IPS-18a (cell line): ENCODE measurements at regions not wholly inside any gene's neighbourhood (a gene's known extent, or its start where the extent isn't known, plus 50 kb on each side); places are given as distances from the start of the nearest gene placed in this dataset.
"Not testable (repeated sequence)": the region's sequence is repeated elsewhere in the genome, so short reads cannot be mapped to it uniquely, and the experiment has no call there.

Experiments used
- H3K27ac ChIP-seq: one replicate; pipeline ENCODE4 v1.5.1; 2013; ENCODE audit warnings: low read length
- H3K27me3 ChIP-seq: one replicate; pipeline ENCODE4 v1.6.1; 2013; ENCODE audit warnings: mild to moderate bottlenecking, low read length; ENCODE audit not compliant: control insufficient read depth, insufficient read depth
- H3K36me3 ChIP-seq: one replicate; pipeline ENCODE4 v1.6.1; 2013; ENCODE audit warnings: low read depth, low read length; ENCODE audit not compliant: control insufficient read depth
- H3K4me1 ChIP-seq: one replicate; pipeline ENCODE4 v1.6.1; 2013; ENCODE audit warnings: low read depth, low read length; ENCODE audit not compliant: control insufficient read depth
- H3K4me3 ChIP-seq: one replicate; pipeline ENCODE4 v1.5.1; 2013; ENCODE audit warnings: low read length
- H3K9ac ChIP-seq: one replicate; pipeline ENCODE4 v1.6.1; 2013; ENCODE audit warnings: mild to moderate bottlenecking, low read length, moderate library complexity
- H3K9me3 ChIP-seq: one replicate; pipeline ENCODE4 v1.6.1; 2013; ENCODE audit warnings: low read depth, low read length; ENCODE audit not compliant: control insufficient read depth

DNA sequence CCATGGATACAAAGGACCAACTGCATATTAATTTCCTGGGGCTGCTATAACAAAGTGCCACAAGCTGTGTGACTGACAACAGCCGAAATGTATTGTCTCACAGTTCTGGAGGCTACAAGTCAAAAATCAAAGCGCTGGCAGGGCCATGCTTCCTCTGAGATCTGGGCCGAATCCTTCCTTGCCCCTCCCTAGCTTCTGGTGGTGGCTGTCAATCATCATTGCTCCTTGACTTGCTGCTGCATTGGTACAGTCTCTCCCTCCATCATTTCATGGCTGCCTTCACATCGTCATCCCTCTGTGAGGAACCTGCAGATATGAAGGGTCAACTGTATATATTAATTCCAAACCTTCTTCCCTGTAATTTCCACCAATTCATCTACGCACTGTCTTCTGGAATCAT lies 118.3 kb downstream of the EXOC5 start:
- Histone ChIP-seq H3K4me3 (no peak overlapping the region), H3K36me3 (no peaks in the 10 kb centered on the region), H3K27me3 (no peaks in the 10 kb centered on the region), H3K9ac (no peak overlapping the region), H3K4me1 (no peaks in the 10 kb centered on the region), H3K27ac (no peak overlapping the region), H3K9me3 (no peaks in the 10 kb centered on the region)

DNA sequence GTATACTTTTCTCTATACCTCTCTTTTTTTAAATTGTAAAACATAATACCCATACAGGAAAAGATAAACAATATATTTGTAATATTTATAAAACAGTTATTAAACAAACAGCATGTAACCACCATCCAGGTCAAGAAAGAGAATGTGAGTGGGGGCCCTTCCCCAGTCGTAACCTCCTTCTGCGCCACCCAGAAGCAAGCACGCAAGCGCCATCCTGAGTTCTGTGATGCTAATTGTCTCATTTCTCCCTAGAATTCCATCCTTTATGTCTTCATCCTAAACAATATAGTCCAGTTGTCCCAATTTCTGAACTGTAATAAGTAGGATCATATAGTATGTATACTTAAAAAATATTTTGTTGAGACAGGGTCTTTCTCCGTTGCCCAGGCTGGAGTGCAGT lies 129.5 kb downstream of the EXOC5 start:
- Histone ChIP-seq H3K4me3 (no peak overlapping the region), H3K27ac (no peak overlapping the region), H3K9ac (no peak overlapping the region), H3K9me3 (no peaks in the 10 kb centered on the region), H3K27me3 (no peaks in the 10 kb centered on the region), H3K36me3 (no peaks in the 10 kb centered on the region), H3K4me1 (peaks cover 8% of the 10 kb centered on the region)

GRCh38 chr14:57136669-57137328 lies 131.9 kb downstream of the EXOC5 start:
- Histone ChIP-seq H3K9me3 (no peaks in the 10 kb centered on the region), H3K4me1 (peaks cover 8% of the 10 kb centered on the region), H3K4me3 (no peak overlapping the region), H3K36me3 (no peaks in the 10 kb centered on the region), H3K9ac (no peak overlapping the region), H3K27me3 (no peaks in the 10 kb centered on the region), H3K27ac (no peak overlapping the region)

DNA sequence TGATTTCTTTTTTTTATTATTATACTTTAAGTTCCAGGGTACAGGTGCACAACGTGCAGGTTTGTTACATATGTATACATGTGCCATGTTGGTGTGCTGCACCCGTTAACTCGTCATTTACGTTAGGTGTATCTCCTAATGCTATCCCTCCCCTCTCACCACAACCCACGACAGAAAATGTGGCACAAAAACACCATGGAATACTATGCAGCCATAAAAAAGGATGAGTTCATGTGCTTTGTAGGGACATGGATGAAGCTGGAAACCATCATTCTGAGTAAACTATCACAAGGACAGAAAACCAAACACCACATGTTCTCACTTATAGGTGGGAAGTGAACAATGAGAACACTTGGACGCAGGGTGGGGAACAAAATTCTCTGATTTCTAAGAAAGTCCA lies 140.9 kb downstream of the EXOC5 start:
- not testable (repeated sequence) for H3K9me3 ChIP-seq, H3K36me3 ChIP-seq, H3K27me3 ChIP-seq, H3K4me1 ChIP-seq, H3K9ac ChIP-seq, H3K4me3 ChIP-seq, H3K27ac ChIP-seq

- H3K27me3 ChIP-seq, result no peaks in the 10 kb centered on the region
These were observed 146.6 kb downstream of the EXOC5 start for GRCh38 chr14:57122129-57122528.

DNA sequence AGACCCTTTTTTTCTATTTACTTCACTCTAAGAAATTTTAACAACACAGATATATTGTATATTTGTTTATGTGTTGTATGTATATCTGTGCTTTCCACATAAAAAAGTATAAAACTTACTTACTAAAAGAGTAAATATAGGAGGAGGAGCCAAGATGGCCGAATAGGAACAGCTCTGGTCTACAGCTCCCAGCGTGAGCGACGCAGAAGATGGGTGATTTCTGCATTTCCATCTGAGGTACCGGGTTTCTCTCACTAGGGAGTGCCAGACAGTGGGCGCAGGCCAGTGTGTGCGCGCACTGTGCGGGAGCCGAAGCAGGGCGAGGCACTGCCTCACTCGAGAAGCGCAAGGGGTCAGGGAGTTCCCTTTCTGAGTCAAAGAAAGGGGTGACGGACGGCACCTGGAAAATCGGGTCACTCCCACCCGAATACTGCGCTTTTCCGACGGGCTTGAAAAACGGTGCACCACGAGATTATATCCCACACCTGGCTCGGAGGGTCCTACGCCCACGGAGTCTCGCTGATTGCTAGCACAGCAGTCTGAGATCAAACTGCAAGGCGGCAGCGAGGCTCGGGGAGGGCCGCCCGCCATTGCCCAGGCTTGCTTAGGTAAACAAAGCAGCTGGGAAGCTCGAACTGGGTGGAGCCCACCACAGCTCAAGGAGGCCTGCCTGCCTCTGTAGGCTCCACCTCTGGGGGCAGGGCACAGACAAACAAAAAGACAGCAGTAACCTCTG lies 156.5 kb downstream of the EXOC5 start:
- H3K4me3 ChIP-seq, result peak overlapping the region; percentile 66
- peak overlapping the region; percentile 64 for H3K27ac ChIP-seq

More at GRCh38 chr14:57122129-57122528, 146.6 kb downstream of the EXOC5 start:
- H3K4me1 ChIP-seq, result no peaks in the 10 kb centered on the region
- no peak overlapping the region for H3K4me3 ChIP-seq
- no peak overlapping the region for H3K27ac ChIP-seq
- no peaks in the 10 kb centered on the region for H3K9me3 ChIP-seq
- H3K36me3 ChIP-seq, result no peaks in the 10 kb centered on the region
- no peak overlapping the region for H3K9ac ChIP-seq

GRCh38 chr14:57110411-57110810 lies 158.3 kb downstream of the EXOC5 start:
- H3K36me3 ChIP-seq, H3K27me3 ChIP-seq, H3K27ac ChIP-seq, H3K4me1 ChIP-seq, H3K9ac ChIP-seq, H3K9me3 ChIP-seq, H3K4me3 ChIP-seq: not testable (repeated sequence)

More for the DNA sequence above, 156.5 kb downstream of the EXOC5 start:
- H3K27me3 ChIP-seq, H3K9me3 ChIP-seq, H3K4me1 ChIP-seq, H3K36me3 ChIP-seq: not testable (repeated sequence)
- H3K9ac ChIP-seq, result peak overlapping the region; percentile 74

DNA sequence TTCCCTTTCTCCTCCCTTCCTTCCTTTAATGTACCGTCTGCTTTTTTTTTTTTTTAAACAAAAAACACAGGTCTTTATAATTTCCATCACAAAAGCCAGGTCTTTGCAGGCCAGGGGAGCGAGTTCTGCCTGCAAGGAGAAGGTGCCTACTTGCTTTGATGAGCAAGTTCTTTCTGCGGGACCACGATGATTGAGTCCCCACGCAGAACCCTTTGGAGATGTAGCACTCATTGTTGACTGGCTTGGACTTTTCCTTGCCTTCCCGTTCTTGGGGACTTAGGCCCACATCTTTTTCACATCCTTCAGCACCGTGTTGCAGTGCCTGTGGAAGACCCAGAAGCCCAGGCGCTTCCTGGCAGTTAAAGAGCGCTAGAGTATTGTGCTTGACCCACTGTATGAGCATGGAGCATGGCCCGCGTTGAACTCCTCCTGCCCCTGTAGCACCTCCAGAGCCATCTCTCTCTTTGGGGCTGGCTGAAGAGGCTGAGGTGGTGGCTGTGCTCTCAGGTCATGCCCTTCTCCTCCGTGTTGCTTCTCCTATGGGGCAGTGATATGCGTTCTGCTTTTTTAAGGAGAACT lies 177.6 kb downstream of the EXOC5 start:
- Histone ChIP-seq H3K4me3 (no peak overlapping the region), H3K4me1 (peaks cover 5% of the 10 kb centered on the region)

GRCh38 chr14:57089901-57090300 lies 178.8 kb downstream of the EXOC5 start:
- Histone ChIP-seq H3K27me3 (no peaks in the 10 kb centered on the region), H3K27ac (no peak overlapping the region), H3K4me1 (peaks cover 5% of the 10 kb centered on the region), H3K4me3 (no peak overlapping the region), H3K9me3 (no peaks in the 10 kb centered on the region), H3K9ac (no peak overlapping the region), H3K36me3 (no peaks in the 10 kb centered on the region)

More for the DNA sequence above, 177.6 kb downstream of the EXOC5 start:
- no peaks in the 10 kb centered on the region for H3K36me3 ChIP-seq
- H3K9ac ChIP-seq, result no peak overlapping the region
- no peaks in the 10 kb centered on the region for H3K9me3 ChIP-seq
- no peaks in the 10 kb centered on the region for H3K27me3 ChIP-seq
- no peak overlapping the region for H3K27ac ChIP-seq

DNA sequence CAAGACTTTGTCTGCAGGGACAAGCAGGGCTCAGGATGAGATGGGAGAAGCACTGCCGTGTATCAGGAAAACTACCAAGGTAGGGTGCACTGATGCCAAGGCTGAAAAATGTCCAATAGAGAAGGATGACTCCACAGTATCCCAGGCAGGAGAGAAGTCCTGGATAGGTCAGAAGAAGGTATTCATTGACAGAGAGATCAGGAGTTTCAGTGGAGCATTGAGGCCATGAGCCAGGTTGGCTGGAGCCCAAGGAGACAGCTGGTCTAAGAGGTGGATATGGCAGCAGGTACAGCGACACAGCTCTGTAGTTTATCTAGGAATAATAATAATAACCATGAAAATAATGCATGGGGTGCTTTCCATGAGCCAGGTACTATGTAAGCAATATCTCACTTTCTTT lies 180.9 kb downstream of the EXOC5 start:
- peaks cover 5% of the 10 kb centered on the region for H3K4me1 ChIP-seq
- H3K9ac ChIP-seq, result no peak overlapping the region
- no peaks in the 10 kb centered on the region for H3K36me3 ChIP-seq
- H3K9me3 ChIP-seq, result no peaks in the 10 kb centered on the region
- H3K27ac ChIP-seq, result no peak overlapping the region
- H3K4me3 ChIP-seq, result no peak overlapping the region
- no peaks in the 10 kb centered on the region for H3K27me3 ChIP-seq

DNA sequence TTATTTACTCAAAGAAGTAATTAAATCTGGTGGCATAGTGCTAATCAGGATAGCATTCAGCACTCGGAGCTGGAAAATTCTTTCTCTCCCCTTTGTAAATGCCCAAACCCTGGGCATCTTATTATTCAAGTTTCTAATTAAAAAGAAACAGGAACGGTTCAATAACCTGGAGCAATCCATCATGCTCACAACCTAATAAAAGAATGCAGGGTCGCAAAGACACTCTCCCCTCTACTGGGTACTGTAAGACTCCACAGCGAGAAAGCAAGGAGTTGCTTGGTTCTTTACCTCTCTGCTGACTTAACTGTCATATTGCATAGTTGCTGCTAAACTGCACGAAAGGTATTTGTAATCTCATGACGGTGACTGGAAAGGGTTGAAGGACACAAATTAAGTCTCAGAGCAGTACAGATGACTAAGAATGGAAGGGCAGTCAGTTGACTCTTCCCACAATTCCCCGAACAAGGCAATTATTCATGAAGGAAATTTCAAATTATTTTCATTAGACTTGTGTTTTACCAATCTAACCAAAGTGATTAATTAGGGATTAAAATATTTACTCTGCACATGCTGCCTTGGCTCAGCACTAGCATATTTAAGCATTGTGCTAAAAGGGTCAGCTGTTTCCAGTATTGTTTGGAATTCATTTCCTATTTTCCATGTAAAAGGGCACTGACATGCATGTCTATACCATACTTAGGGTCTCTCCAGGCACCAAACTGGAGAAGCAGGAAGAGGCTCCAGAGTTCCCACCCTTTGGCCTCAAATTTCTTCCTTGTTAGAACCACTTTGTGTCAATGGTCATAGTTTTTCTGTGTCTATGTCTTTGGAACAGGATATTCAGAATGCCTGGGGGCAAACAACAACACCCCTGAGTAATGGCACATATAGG lies 182.2 kb downstream of the EXOC5 start:
- Histone ChIP-seq H3K4me3 (no peak overlapping the region), H3K27ac (no peak overlapping the region), H3K27me3 (no peaks in the 10 kb centered on the region), H3K9me3 (no peaks in the 10 kb centered on the region), H3K9ac (no peak overlapping the region), H3K36me3 (no peaks in the 10 kb centered on the region), H3K4me1 (peaks cover 5% of the 10 kb centered on the region)
